ENCODE measurements at regions not wholly inside any gene's neighbourhood (a gene's known extent, or its start where the extent isn't known, plus 50 kb on each side); places are given as distances from the start of the nearest gene placed in this dataset.
"Not testable (repeated sequence)": the region's sequence is repeated elsewhere in the genome, so short reads cannot be mapped to it uniquely, and the experiment has no call there.

- DNase-seq (ENCODE audit: low spot score) = no peak
These were observed 603.8 kb downstream of the CDH8 start for GRCh38 chr16:61432421-61432820.

- DNase-seq (ENCODE audit: low spot score) = no peak
These were observed 615.1 kb downstream of the CDH8 start for GRCh38 chr16:61421111-61421510.

- DNase-seq (ENCODE audit: low spot score) = no peak
These were observed 616.4 kb downstream of the CDH8 start for GRCh38 chr16:61419791-61420190.

GRCh38 chr16:61418802-61419201, 617.4 kb downstream of the CDH8 start:
- DNase-seq (ENCODE audit: low spot score) = not testable (repeated sequence)

- DNase-seq (ENCODE audit: low spot score) = no peak
These were observed 621.1 kb downstream of the CDH8 start for GRCh38 chr16:61415126-61415525.

GRCh38 chr16:61413021-61413420, 623.2 kb downstream of the CDH8 start:
- DNase-seq (ENCODE audit: low spot score) = no peak

GRCh38 chr16:61412562-61412961, 623.7 kb downstream of the CDH8 start:
- DNase-seq (ENCODE audit: low spot score) = no peak

- DNase-seq (ENCODE audit: low spot score) = no peak
These were observed 626.6 kb downstream of the CDH8 start for GRCh38 chr16:61409604-61410003.

- no peak for DNase-seq (ENCODE audit: low spot score)
These were observed 632.9 kb downstream of the CDH8 start for GRCh38 chr16:61403386-61403785.

GRCh38 chr16:61391896-61392295, 644.3 kb downstream of the CDH8 start:
- DNase-seq (ENCODE audit: low spot score) = no peak

- no peak for DNase-seq (ENCODE audit: low spot score)
These were observed 645.1 kb downstream of the CDH8 start for GRCh38 chr16:61390965-61391637.

GRCh38 chr16:61385392-61386071, 650.7 kb downstream of the CDH8 start:
- no peak for DNase-seq (ENCODE audit: low spot score)

GRCh38 chr16:61382435-61382834, 653.8 kb downstream of the CDH8 start:
- DNase-seq (ENCODE audit: low spot score) = no peak

- DNase-seq (ENCODE audit: low spot score) = no peak
These were observed 656.9 kb downstream of the CDH8 start for GRCh38 chr16:61379311-61379710.

GRCh38 chr16:61374071-61374470, 662.2 kb downstream of the CDH8 start:
- no peak for DNase-seq (ENCODE audit: low spot score)

- no peak for DNase-seq (ENCODE audit: low spot score)
These were observed 664.4 kb downstream of the CDH8 start for GRCh38 chr16:61371881-61372280.

GRCh38 chr16:61371388-61371787, 664.9 kb downstream of the CDH8 start:
- DNase-seq (ENCODE audit: low spot score) = no peak

GRCh38 chr16:61370564-61370963, 665.7 kb downstream of the CDH8 start:
- no peak for DNase-seq (ENCODE audit: low spot score)

GRCh38 chr16:61366006-61366405, 670.2 kb downstream of the CDH8 start:
- DNase-seq (ENCODE audit: low spot score) = no peak

GRCh38 chr16:61364990-61365389, 671.2 kb downstream of the CDH8 start:
- DNase-seq (ENCODE audit: low spot score) = no peak

- DNase-seq (ENCODE audit: low spot score) = no peak
These were observed 673.7 kb downstream of the CDH8 start for GRCh38 chr16:61362585-61362984.

GRCh38 chr16:61344791-61345190, 691.4 kb downstream of the CDH8 start:
- DNase-seq (ENCODE audit: low spot score) = no peak

- no peak for DNase-seq (ENCODE audit: low spot score)
These were observed 703.8 kb downstream of the CDH8 start for GRCh38 chr16:61332461-61332860.

- no peak for DNase-seq (ENCODE audit: low spot score)
These were observed 712.2 kb downstream of the CDH8 start for GRCh38 chr16:61324044-61324443.

Data from AG08395 (cell line).